NCI-H1092 treated with DMSO at 0.1 percent for 48 hours (cell line): ENCODE measurements at regions not wholly inside any gene's neighbourhood (a gene's known extent, or its start where the extent isn't known, plus 50 kb on each side); places are given as distances from the start of the nearest gene placed in this dataset.
"Not testable (repeated sequence)": the region's sequence is repeated elsewhere in the genome, so short reads cannot be mapped to it uniquely, and the experiment has no call there.

ENCODE experiments used
- DNase-seq: peaks from one replicate; lab custom pipeline; 2025; lab: John Stamatoyannopoulos, UW

DNA sequence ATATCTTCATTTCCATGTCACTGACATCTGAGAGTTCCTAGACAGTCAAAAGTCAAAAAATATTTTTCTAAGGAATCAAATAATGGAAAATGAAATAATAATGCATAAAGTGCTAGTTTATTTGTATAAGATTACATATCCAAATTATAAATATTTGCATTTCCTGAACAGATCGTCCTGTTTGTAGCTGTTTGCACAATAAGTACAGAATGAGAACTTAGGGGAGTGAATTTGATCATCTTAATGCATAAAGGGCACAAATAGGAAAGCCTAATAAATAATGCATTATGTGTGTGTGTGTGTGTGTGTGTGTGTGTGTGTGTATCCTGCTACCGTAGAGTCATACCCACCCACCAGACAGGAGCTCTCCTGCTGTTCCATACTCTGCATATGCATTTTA lies 521.0 kb upstream of the EPHA7 start:
- DNase-seq = no peak

DNA sequence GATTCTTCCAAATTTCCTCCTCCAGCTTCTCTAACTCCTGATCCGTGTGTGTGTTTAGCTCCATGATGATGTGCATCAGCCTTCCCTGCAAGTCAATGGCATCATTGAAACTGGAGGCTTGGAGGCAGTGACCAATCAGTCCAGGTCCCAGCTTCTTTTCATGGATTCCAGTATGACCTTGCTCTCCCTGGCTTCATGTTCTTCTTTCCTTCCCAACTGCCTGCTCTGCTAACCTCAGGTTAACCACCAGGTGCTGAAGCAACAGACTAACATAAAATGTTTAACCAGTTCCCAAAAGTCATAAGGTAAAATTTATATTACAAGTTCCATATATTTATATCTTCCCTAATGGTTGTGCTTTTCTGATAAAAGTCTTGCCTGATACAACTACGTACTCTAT lies 512.8 kb upstream of the EPHA7 start:
- DNase-seq = no peak

DNA sequence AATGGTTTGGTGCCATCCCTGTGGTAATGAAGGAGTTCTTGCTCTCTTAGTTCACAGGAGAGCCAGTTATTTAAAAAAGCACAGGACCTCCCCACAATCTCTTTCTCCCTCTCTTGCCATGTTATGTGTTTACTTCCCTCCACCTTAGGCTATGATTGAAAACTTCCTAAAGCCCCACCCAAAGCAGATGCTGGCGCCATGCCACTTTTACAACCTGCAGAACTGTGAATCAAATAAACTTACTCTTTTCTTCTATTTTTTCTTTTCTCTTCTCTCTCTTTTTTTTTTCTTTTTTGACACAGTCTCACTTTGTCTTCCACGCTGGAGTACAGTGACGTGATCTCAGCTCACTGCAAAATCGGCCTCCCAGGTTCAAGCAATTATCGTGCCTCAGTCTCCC lies 508.4 kb upstream of the EPHA7 start:
- DNase-seq = no peak

DNA sequence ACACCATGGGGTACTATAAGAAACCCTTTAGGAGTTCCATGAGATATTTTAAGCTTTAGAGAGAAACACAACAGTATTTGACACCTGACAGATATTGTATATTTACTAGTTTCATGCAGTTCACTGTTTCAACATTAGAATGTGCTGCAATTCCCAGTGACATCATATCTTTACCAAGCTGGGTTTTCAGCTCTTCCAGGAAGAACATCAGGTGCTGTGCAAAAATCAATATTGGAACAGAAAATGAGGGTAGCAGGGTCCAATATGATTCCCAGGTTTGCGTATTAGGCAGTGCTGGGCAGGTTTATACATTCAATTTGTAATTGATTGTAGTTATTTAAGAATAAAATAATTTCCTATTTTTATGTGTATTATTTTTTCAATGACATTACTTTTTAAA lies 500.0 kb upstream of the EPHA7 start:
- no peak for DNase-seq

DNA sequence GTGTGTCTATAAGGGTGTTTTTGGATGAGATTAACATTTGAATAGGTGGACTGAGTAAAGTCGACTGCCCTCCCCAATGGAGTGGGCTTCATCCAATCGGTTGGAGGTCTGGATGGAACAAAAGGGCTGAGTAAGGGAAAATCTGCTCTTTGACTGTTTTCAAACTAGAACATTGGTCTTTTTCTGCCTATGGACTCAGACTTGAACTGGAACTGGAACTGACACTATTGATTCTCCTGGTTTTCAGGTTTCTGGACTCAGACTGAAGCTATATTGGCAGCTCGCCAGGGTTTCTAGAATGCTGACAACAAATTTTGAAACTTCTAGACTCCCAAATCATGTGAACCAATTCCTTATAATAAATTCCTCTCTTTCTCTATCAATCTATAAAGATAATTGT lies 498.9 kb upstream of the EPHA7 start:
- no peak for DNase-seq

DNA sequence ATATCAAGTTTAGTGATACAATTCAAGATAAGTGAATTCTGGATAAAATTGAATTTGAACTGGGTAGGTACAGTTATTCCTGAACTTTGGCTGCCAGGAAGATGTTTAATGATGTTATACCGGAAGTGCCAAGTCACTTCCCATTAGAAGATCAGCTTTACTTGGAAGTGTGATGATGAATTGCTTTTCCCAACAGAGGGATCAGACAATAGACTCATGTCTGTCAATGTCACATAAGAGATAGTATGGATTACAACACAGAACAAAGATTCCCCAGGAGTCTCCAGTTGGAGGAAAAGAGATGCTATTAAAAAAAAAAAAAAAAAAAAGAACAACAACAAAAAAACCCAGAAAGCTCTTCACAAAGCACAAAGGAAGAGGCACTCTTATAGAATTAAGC lies 497.9 kb upstream of the EPHA7 start:
- no peak for DNase-seq

DNA sequence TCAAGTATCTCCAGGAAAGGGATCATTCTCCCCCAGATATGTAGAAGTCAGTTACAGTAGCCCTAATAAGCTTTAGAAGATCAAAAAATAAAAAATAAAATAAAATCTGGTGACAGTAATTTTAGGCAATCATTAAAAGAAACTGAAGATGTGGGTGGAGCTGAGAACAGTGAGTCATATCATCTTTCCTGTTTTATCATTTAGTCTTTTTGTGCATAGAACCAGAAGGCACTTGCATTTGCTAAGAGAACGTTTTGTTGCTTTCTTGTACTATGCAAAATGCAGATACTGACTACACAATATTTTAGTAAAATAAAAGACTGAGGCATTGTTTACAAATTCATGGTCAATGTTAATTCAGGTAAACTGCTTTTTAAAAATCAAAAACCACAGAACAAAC lies 497.4 kb upstream of the EPHA7 start:
- no peak for DNase-seq

DNA sequence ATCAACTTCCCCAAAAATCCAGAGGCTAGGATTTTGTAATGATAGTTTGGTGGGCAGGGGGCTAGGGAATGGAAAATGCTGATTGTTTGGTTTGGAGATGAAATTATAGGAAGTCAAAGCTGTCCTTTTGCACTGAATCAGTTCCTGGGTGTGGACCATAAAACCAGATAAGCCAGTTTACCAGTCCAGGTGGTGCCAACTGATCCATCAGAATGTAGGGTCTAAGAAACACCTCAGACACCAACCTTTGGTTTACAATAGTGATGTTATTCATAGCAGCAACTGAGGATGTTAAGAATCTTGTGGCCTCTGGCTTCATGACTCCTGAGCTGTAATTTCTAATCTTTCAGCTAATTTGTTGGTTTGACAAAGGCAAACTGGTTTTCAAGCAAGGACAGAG lies 496.6 kb upstream of the EPHA7 start:
- no peak for DNase-seq

DNA sequence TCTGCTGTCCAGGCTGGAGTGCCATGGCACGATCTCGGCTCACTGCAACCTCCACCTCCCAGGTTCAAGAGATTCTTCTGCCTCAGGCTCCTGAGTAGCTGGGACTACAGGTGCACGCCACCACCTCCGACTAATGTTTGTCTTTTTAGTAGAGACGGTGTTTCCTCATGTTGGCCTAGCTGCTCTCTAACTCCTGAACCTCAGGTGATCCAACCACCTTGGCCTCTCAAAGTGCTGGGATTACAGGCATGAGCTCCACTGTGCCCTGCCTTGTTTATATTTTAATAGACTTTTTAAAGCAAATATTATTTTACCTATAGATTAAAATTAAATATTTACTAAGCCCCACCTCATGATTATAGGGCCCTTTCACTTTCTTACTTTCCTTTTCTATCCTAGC lies 483.2 kb upstream of the EPHA7 start:
- DNase-seq = no peak

DNA sequence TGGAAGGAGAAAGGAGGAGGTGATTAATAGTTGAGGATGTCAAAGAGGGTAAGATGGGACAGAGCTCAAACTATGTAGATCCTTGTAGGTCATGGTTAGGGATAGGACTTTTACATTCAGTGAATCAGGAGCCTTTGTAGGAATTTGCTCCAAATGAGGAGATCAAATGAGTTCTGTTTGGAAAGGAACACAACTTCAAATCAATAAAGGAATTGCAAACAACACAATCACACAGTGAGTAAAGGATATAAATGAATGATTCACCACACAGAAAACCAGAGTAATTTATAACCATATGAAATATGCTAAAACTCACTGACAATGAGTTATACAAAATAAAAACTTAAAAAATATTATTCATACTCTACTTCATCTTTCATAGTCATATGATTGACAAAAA lies 480.8 kb upstream of the EPHA7 start:
- DNase-seq = no peak

DNA sequence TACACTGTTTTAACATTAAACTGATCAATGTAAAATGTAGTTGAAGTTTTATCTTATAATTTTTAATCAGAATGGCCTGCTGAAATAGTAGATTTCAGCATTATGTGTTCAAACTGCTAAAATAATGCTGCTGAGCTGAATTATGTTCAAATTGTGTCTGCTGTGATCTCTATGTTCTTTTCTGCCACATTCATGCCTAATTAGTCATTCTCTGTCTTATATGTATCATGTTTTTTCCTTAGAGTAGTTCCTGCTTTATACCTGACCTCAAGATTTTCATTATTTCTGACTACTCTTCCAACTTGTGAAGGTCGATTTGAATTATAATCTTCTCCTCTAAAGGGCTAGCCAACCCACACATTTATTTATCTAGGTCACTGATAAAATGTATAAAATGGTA lies 476.7 kb upstream of the EPHA7 start:
- DNase-seq = no peak

DNA sequence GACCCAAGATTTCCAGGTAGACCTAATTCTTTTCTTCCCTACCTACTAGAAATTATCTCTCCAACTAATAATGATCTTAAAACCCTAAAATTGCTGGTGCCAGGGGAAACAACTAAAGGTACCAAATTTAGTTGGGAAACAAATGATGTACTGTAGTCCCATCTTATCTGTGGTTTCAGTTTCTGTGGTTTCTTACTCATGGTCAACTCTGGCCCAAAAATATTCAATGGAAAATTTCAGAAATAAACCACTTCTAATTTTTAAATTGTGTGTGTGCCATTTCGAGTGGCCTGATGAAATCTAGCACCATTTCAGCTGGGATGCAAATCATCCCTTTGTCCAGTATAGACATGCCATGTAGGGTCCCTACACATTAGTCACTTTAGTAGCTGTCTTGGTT lies 475.2 kb upstream of the EPHA7 start:
- no peak for DNase-seq

DNA sequence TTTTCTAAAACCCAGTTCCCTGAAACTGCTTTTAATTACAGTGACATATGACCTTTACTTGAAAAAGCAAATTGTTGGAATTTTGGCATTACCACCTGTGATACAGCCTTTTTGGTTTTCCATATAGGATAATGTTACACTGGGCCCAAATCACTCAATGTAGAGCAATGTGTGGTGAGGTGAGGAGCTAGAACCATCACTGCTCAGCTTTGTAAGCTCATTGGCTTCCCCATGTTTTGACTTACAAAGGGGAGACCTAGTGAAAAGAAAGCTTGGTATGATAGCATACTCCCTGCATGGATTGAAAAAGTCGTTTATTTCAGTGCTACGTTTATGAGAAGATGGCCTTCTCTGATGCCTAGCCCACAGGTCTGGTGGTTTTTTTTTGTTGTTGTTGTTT lies 470.4 kb upstream of the EPHA7 start:
- DNase-seq = no peak

DNA sequence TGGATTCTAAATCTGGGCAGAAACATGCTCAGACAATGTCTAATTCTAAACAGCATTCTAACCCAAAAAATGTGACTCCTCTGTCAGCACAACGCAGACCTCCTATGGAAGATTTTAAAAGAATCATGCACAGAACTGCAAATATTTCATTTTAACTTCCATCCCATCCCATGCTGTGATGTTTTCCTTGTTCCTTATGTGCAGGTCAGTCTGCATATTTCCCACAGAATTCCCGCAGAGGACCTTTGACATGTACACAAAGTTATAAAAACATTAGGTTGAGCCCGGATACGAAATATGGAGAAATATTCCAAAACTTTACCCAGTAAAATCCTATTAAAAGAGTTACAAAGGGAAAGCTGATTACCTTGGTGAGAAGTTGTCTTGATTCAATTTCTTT lies 467.1 kb upstream of the EPHA7 start:
- no peak for DNase-seq

DNA sequence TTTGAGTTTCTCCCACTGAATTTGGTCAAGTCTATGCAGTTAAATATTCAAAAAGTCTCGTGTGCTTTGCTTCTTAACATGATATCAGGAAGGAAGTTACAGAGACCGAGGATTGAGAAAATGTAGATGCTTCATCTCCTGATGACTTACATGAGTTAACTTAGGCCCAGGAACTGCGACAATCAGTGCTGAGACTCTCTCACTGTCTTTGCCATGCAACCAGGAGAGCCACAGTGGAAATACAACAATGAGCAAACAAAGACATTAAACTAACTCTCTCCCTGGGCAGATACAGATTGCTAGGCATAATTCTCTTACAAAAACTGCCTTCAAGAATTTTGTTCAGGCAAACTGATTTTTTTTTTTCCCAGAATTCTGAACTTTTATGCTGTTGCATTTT lies 440.6 kb upstream of the EPHA7 start:
- no peak for DNase-seq

DNA sequence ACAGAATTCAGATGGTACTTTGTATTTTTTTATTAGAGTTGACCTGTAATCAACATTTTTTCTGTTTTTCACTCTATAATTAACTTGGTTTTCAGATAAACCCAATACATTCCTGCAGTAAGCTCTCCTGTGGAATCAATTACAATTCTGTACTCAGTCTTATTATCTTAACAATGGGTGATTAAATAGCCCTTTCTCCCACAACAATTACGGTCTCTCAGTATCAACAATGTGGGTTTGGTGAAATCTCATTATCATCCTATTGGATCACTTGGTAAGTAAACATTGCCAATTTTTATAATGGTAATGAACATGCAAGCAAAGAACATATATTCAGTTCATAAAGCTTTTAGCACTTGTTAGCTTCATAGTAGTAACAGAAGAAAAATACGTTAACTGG lies 438.9 kb upstream of the EPHA7 start:
- DNase-seq = no peak

DNA sequence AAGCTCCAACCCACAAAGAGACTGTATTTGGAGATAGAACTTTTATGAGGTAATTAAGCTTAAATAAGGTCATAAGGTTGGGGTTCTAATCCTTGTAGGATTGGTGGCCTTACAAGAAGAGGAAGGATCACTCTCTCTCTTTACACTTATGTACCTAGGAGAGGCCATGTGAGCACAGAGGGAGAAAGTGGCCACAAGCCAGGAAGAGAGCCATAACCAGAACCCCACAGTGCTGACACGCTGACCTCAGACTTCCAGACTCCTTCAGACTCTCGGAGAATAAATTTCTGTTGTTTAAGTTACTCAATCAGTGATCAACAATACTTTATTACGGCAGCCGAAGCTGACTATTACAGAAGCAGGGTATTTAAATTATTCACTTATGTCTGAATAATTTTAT lies 430.5 kb upstream of the EPHA7 start:
- no peak for DNase-seq

DNA sequence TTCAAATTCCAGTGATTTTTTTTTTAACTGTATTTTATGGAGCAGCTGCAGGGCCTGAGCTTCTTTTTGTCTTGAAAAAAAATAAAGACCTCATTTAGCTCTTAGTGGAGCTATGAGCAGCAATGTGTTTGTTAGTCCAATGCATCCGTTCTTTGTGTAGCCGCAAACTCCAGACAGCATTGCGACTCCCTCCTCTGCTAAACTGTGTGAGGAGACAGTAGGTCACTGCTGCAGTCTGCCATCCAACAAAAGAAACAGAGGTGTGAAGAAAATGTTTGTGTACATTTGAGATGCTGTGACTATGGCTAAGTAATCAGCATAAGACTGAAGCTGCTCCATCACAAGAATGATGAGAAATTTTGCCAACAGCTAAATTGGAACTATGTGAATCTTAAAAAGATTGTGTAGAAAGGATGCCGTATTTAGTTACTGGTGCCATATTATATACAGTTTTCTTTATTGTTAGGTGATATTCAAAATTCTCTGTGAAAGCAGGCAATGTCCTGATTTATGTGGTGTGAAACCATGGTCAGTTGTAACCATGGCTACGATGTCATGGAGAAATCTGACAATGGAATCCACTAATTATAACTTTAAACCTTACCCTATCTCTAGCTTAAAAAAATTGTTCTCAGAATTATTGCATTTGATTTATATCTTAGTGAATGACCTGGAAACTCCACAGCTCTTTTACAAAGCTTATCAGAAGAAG lies 428.8 kb upstream of the EPHA7 start:
- DNase-seq = no peak

DNA sequence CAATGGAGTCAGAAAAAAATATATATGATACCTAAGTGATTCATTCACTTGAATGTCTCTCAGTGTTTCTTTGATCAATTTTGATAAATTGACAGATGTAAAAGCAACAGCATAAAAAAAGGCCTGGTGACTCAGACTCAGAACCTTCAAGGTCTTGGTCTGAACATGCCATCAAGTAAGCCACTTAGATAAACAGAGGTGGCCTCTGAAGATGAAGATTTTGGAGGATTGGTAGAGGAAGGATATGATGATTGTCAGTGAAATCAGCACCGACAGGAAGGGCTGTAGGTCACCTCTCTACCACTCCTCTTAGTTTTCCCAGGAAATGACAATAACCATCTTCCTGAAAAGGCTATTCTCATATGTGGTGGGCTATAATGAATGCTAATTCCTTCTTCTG lies 422.8 kb upstream of the EPHA7 start:
- DNase-seq = no peak

DNA sequence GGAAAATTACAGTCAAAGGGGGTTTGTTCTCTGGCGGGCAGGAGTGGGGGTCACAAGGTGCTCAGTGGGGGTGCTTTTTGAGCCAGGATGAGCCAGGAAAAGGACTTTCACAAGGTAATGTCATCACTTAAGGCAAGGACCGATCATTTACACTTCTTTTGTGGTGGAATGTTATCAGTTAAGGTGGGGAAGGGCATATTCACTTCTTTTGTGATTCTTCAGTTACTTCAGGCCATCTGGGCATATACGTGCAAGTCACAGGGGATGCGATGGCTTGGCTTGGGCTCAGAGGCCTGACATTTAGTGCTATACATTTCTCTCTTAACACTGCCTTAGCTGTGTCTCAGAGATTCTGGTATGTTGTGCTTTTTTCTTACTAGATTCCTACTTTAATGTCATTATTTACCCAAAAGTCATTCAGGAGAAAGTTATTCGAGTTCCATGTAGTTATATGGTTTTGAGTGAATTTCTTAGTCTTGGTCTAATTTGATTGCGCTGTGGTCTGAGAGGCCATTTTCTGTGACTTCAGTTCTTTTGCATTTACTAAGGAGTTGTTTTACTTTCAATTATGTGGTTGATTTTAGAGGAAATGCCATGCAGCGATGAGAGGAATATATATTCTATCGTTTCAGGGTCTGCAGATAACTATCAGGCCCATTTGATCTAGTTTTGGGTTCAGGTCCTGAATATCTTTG lies 416.2 kb upstream of the EPHA7 start:
- not testable (repeated sequence) for DNase-seq

DNA sequence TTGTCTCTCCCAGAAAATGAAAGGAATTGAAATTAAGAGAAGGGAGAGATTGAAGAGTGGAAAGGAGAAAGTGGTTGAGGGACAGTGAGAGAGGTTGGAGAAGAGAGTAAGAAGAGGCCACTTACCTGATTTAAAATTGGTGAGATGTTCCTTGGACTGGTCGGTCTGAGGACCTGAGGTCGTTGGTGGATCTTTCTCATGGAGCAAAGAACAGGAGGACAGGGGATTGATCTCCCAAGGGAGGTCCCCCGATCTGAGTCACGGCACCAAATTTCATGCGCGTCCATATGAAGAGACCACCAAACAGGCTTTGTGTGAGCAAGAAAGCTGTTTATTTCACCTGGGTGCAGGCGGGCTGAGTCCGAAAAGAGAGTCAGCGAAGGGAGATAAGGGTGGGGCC lies 415.7 kb upstream of the EPHA7 start:
- DNase-seq = not testable (repeated sequence)

DNA sequence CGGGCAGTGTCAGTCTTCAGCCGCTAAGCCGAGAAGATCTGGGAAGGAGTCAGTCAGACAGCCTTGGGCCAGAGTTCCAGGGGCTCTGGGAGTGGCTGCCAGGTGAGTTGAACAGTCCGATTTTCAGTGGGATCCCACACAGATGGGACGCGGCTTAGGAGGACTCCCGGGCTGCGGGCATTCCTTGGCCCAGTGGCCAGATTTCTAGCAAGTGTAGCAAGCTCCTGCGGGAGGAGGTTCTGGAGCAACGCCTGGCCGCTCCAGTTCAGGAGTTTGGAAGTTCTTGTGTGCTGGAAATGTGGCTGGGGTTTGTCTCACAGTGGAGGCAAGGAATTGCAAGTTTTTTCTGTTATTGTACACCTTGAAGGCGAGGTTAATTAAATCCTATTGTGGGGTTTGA lies 414.0 kb upstream of the EPHA7 start:
- DNase-seq = not testable (repeated sequence)

DNA sequence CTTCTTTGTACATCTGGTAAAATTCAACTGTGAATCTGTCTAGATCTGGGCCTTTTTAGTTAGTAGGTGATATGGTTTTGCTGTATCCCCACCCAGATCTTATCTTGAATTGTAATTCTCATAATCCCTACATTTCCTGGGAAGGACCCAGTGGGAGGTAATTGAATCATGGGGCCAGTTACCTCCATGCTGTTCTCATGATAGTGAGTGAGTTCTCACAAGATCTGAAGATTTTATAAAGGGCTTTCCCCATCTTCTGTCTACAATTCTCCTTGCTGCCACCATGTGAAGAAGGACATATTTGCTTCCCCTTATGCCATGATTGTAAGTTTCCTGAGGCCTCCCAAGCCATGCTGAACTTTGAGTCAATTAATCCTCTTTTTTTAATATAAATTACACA lies 410.4 kb upstream of the EPHA7 start:
- not testable (repeated sequence) for DNase-seq

DNA sequence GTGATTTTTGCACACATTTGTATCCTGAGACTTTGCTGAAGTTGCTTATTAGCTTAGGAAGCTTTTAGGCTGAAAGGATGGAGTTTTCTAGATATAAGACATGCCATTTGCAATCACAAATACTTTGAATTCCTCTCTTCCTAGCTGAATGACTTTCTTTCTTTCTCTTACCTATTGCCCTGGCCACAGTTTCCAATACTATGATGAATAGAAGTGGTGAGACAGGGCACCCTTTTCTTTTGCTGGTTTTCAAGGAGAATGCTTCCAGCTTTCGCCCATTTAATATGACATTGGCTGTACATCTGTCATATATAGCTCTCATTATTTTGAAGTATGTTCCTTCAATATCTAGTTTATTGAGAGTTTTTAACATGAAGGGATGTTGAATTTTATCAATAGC lies 409.6 kb upstream of the EPHA7 start:
- no peak for DNase-seq
